Tibial nerve (tissue), 3 donors: ENCODE measurements at regions not wholly inside any gene's neighbourhood (a gene's known extent, or its start where the extent isn't known, plus 50 kb on each side); places are given as distances from the start of the nearest gene placed in this dataset.

ENCODE experiments used
- POLR2A ChIP-seq, 2 donors: fragments of 450-650 bp; IDR thresholded peaks; one replicate each; pipeline ENCODE4 v1.6.1; 2017; ENCODE audit warnings: antibody characterized with exemption in 2 of 2, mild to moderate bottlenecking in 2 of 2, moderate library complexity in 2 of 2
- TF ChIP-seq, protein P1 (sequence below), 5 experiments: fragments of 200-600 bp in 3 of 5; fragments of 450-650 bp in 2 of 5; sonication (generic) in 3 of 5; IDR thresholded peaks; one replicate each; pipeline ENCODE4 v1.5.1; 2016 to 2019; ENCODE audit warnings: antibody characterized with exemption in 5 of 5, mild to moderate bottlenecking in 3 of 5, moderate library complexity in 2 of 5

DNA sequence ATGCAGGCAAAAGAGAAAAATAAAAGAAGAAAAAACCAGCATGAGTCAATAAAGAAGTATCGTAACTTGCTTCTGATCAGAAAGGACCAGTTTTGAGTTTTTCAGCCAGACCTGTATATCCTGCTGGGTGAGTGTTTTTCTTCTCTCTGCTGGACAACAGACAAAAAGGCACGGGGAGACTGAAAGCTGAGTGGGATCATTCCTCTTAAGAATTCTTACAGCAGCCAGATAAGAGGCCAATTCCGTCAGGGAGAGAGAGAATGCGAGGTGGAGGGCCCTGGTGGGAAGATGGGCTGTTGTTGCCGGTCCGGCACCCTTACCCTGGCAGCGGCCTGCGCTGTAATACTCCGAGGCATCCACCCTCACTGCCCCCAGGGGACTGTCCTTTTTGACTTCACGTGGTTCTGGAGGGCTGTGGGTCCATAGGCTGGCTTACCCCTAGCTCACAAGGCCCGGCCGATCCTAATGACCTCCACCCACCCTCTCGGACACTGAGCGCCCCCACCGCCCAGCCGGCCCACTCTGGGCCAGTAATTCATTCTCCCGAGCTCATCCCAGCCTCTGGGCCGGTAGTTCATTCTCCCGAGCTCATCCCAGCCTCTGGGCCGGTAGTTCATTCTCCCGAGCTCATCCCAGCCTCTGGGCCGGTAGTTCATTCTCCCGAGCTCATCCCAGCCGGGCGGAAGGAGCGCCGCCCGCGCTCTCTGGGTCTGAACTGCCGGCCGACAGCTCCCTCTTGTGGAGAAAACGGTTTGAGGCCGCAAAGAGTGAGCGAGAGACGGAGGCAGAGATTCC lies 118.3 kb upstream of the SIRPA start:
- TF ChIP-seq, protein P1, sequence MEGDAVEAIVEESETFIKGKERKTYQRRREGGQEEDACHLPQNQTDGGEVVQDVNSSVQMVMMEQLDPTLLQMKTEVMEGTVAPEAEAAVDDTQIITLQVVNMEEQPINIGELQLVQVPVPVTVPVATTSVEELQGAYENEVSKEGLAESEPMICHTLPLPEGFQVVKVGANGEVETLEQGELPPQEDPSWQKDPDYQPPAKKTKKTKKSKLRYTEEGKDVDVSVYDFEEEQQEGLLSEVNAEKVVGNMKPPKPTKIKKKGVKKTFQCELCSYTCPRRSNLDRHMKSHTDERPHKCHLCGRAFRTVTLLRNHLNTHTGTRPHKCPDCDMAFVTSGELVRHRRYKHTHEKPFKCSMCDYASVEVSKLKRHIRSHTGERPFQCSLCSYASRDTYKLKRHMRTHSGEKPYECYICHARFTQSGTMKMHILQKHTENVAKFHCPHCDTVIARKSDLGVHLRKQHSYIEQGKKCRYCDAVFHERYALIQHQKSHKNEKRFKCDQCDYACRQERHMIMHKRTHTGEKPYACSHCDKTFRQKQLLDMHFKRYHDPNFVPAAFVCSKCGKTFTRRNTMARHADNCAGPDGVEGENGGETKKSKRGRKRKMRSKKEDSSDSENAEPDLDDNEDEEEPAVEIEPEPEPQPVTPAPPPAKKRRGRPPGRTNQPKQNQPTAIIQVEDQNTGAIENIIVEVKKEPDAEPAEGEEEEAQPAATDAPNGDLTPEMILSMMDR (IDR thresholded peaks at IDR 0.05) = peak; percentile 84 to 92 (median 91)
- TF ChIP-seq POLR2A (IDR thresholded peaks at IDR 0.05) = no peak
